Globus pallidus (tissue), 1 donor: ENCODE measurements at regions not wholly inside any gene's neighbourhood (a gene's known extent, or its start where the extent isn't known, plus 50 kb on each side); places are given as distances from the start of the nearest gene placed in this dataset.
"Not testable (repeated sequence)": the region's sequence is repeated elsewhere in the genome, so short reads cannot be mapped to it uniquely, and the experiment has no call there.

Experiments used
- DNase-seq: peaks from one replicate; pipeline ENCODE4 v3.0.0-alpha.2; 2015; ENCODE audit warnings: low spot score

DNA sequence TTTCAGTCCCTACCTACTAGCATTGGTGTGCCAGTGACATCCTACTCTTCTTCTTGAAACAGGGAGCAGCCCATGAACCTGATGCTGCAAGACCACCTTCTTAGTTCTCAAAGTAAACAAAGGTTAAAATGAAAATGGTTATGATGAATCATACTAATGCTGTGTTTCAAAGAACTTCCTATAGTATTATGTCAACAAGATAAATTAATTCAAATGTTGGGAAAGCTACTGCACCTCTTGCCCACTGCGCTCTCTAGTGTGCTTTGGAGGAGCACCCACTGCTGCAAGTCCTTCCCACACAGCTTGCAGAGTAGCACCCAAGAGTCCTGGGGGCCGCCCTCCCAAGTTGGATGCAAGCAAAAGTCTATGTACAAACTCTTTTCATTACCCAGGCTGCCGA lies 81.1 kb downstream of the CD200R1L start:
- DNase-seq, result no peak

- no peak for DNase-seq
Measured at GRCh38 chr3:112763258-112763657, 83.4 kb downstream of the CD200R1L start.

GRCh38 chr3:112761062-112761638 lies 85.5 kb downstream of the CD200R1L start:
- no peak for DNase-seq

DNA sequence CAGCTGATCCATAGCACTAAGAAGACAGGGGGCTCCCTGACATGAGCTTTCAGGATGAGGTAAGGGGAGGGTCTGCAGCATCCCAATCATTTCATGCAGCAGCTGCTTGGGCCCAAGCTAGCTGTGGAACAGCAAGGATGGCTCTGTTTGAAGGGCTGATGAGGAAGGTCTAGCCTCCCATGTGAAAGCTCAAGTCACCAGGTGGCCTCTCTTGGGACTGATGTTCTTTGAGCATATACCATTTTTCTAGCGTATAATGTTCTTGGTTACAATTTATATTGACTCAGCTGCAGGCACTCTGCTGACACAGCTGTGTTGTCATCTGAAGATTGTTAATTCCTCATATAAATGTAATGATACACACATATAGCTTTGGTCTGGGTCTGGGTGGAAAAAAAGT lies 87.0 kb downstream of the CD200R1L start:
- DNase-seq, result no peak

- DNase-seq, result no peak
Measured at GRCh38 chr3:112759210-112759609, 87.5 kb downstream of the CD200R1L start.

- no peak for DNase-seq
Measured at GRCh38 chr3:112757197-112757596, 89.5 kb downstream of the CD200R1L start.

- no peak for DNase-seq
Measured at GRCh38 chr3:112755845-112756613, 90.6 kb downstream of the CD200R1L start.

- not testable (repeated sequence) for DNase-seq
Measured at GRCh38 chr3:112755046-112755445, 91.6 kb downstream of the CD200R1L start.

GRCh38 chr3:112751564-112752512 lies 94.8 kb downstream of the CD200R1L start:
- DNase-seq, result no peak

DNA sequence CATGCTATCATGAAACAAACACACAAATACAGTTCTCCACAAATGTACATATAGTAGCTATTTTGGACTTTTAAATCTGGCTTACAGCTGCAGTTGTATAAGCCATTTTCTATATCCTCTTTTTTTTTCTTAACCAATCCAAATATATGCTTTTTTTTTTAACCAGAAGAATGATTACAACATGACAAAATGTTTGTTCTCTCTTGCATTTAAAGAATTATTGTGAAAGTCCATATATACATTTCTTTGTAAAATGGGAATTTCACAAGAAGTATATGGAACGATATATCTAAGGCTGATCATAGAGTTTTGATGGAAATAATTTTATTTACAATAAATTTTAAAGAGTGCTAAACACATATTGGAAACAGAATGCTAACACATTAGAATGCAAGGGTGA lies 95.6 kb downstream of the CD200R1L start:
- no peak for DNase-seq

DNA sequence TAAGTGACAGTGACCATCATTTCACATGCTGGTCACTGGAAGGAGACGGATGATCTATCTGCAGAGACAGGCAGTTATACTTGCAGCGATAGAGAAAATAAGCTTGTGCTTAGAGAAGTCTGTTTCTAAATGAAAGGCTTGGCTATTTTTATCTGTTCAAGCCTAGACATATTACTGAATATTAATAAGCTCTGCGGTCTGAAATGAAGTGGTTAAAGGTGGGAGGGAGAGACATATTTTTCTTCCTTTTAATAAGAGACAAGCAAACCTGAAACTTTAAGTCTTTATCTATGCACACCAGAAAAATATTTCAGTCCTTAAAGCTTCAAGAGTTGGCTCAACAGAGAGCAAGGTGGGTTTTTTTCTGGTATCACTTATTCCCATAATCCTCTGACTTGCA lies 99.0 kb downstream of the CD200R1L start:
- no peak for DNase-seq

GRCh38 chr3:112746675-112747280 lies 99.9 kb downstream of the CD200R1L start:
- DNase-seq, result no peak

DNA sequence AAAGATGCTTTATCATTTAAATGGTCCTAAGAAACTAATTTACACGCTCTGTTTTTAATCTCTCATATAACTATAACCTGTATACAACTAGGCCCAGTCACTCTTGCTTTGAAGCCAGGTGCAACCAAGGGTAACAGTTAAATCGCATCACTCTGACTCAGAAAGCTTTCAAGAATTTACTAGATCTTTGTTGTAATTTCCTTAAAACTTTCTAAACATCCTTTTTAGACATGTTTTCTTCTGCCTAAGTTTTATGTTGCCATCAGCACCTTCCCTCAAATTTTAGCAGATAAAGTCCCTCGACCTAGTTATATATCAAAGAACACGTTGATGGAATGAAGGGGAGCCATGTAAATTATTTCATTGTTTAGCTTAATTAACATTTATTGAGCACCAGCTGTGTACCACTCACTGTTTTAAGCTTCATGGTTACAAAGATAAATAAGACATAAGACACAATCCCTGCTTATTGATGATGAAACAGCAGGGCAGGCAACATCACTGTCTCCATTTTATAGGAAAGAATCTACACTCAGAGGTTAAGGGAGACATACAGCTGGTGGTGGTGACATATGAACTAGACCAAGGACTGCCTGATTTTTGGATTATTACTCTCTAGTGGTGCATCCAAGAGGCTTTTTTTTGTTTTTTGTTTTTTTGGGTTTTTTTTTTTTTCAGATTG lies 101.0 kb downstream of the CD200R1L start:
- DNase-seq, result no peak

DNA sequence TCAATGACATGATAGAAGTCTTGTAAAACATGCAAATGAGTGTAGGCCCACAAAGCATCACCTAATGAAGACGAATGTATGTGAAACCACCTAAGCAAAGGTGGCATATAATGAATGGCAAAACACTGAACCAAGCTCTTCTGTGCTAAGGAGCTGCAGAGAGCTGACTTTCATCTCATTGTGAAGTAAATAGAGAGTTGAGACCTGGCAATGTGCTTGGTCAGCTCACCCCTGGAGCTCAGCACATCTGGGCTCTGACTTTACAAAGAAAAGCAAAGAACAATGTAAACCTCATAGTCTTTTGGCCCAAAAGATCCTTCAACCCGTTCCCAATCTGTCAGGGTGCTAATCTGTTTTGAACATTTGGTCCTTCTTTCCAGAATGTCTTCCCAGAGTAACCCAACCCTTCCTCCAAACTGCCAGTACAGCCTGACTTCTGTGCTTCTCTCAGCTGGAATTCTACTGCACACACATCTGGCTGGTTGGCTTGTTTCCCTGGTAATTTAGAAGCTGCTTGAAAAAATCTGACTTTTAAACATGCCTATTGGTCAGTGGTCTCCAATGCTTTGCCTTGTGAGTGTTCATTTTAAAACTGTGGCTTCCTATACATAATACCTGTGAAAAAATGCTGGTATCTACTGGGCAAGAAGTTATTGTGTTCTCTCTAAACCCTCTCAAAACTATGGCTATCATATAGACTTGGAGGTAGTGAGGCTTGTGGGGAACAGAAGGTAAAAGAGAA lies 101.7 kb downstream of the CD200R1L start:
- no peak for DNase-seq

GRCh38 chr3:112744106-112744505 lies 102.6 kb downstream of the CD200R1L start:
- DNase-seq, result no peak

GRCh38 chr3:112742934-112743333 lies 102.0 kb upstream of the CCDC80 start:
- DNase-seq, result no peak

GRCh38 chr3:112741983-112742382 lies 101.0 kb upstream of the CCDC80 start:
- no peak for DNase-seq

DNA sequence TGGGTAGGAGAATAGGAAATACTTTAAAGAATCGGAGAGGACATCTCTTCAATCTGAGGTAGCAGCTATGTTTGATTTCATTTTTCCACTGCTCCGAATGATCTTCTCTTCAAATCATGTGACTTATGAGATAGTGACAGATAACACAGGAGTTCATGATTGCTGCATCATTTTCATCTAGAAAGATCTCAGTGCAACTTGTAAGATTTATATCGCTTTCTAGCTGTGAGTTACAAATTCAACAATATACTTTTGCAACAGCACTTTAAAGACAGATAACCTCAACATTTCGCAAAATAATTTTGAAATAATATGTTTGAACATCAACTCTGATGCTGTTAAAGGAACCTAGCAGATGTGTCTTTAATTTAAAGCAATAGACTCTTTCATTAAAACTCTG lies 99.9 kb upstream of the CCDC80 start:
- no peak for DNase-seq

- no peak for DNase-seq
Measured at GRCh38 chr3:112739252-112739965, 98.5 kb upstream of the CCDC80 start.

GRCh38 chr3:112738366-112738765 lies 97.4 kb upstream of the CCDC80 start:
- no peak for DNase-seq
